ENCODE measurements at regions not wholly inside any gene's neighbourhood (a gene's known extent, or its start where the extent isn't known, plus 50 kb on each side); places are given as distances from the start of the nearest gene placed in this dataset.

DNA sequence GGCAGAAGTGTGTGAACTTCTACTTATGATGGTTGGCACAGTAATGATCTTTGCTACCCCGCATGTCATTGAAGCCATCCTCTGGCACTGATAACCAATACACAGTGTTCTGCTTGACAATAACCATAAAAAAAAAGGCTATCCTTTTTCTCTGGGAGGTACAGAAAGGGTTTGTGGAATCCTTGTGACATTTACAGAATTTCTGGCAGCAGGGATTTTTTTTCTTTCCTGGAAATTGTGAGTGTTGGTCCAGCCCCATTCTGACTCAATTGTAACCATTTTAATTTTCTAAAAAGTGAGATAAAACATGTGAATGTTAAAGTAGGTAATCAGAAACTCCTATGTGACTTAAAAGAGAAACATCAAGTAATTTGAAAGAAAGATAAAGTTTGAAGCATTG lies 943.8 kb downstream of the TMTC2 start:
- Histone ChIP-seq H2AFZ (ENCODE audit: control insufficient read depth, low read length) (no peak overlapping the region), H3K4me3 (ENCODE audit: control insufficient read depth in 2 of 3, extremely low read depth in 1 of 3, insufficient read depth in 2 of 3, low read depth in 1 of 3, low read length in 3 of 3) (no peak overlapping the region), H3K4me2 (ENCODE audit: control insufficient read depth, extremely low read depth, insufficient read depth, low read depth, low read length) (no peak overlapping the region), H3K36me3 (ENCODE audit: control insufficient read depth in 2 of 2, extremely low read depth in 1 of 2, insufficient read depth in 2 of 2, low read length in 2 of 2) (no peaks in the 10 kb centered on the region), H3K9me3 (ENCODE audit: control insufficient read depth, low read depth, low read length) (no peaks in the 10 kb centered on the region), H3K9me1 (ENCODE audit: control insufficient read depth, extremely low read depth, insufficient read depth, low read length) (no peaks in the 10 kb centered on the region), H3K27me3 (ENCODE audit: control insufficient read depth, extremely low read depth, insufficient read depth, low read length) (no peaks in the 10 kb centered on the region), H3K4me1 (ENCODE audit: control insufficient read depth, extremely low read depth, insufficient read depth, low read length) (no peaks in the 10 kb centered on the region), H3K79me2 (ENCODE audit: control insufficient read depth, insufficient read depth, low read length) (no peaks in the 10 kb centered on the region), H3K27ac (ENCODE audit: control insufficient read depth, insufficient read depth, low read length) (no peak overlapping the region), H4K20me1 (ENCODE audit: control insufficient read depth, extremely low read depth, insufficient read depth, low read length) (no peaks in the 10 kb centered on the region), H3K9ac (ENCODE audit: control insufficient read depth, extremely low read depth, insufficient read depth, low read length) (no peak overlapping the region)
- TF ChIP-seq, protein P1, sequence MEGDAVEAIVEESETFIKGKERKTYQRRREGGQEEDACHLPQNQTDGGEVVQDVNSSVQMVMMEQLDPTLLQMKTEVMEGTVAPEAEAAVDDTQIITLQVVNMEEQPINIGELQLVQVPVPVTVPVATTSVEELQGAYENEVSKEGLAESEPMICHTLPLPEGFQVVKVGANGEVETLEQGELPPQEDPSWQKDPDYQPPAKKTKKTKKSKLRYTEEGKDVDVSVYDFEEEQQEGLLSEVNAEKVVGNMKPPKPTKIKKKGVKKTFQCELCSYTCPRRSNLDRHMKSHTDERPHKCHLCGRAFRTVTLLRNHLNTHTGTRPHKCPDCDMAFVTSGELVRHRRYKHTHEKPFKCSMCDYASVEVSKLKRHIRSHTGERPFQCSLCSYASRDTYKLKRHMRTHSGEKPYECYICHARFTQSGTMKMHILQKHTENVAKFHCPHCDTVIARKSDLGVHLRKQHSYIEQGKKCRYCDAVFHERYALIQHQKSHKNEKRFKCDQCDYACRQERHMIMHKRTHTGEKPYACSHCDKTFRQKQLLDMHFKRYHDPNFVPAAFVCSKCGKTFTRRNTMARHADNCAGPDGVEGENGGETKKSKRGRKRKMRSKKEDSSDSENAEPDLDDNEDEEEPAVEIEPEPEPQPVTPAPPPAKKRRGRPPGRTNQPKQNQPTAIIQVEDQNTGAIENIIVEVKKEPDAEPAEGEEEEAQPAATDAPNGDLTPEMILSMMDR (optimal IDR thresholded peaks at IDR 0.05 in 1 of 3, IDR thresholded peaks at IDR 0.05 in 1 of 3, conservative IDR thresholded peaks at IDR 0.05 in 1 of 3; ENCODE audit: extremely low read depth in 1 of 3, insufficient read depth in 2 of 3, low read length in 3 of 3): no peak
- no peak for TF ChIP-seq EZH2 (IDR thresholded peaks at IDR 0.05; ENCODE audit: low read length)
- DNase-seq (ENCODE audit: low read depth, low spot score): no peak
- dilution Hi-C loops (cut with MboI; ENCODE audit: extremely low pct_ligation_motif_present, low sequenced_read_pairs): no loop called here
- FAIRE-seq: no peak

DNA sequence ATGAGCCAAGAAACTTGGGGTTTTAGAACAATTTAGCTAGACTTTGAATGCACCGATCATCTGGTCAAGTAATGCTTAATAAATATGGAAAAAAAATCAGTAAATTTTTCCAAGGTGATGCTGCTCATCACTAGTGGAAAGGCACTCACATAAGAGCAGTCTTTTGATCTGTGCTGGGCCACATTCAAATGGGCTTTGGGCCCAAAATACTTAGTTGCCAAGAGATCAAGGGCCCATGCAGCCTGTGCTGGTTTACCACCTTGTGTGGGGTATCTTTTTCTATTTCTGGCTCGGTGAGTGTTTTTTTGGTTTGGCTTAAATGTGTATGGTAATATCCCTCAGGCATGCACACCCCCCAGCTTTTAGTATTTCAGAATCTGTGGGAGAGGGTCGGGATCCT lies 943.2 kb downstream of the TMTC2 start:
- no peak overlapping the region for H3K4me2 ChIP-seq (ENCODE audit: control insufficient read depth, extremely low read depth, insufficient read depth, low read depth, low read length)
- H2AFZ ChIP-seq (ENCODE audit: control insufficient read depth, low read length): no peak overlapping the region
- FAIRE-seq: no peak
- TF ChIP-seq, protein P1 (optimal IDR thresholded peaks at IDR 0.05 in 1 of 3, IDR thresholded peaks at IDR 0.05 in 1 of 3, conservative IDR thresholded peaks at IDR 0.05 in 1 of 3; ENCODE audit: extremely low read depth in 1 of 3, insufficient read depth in 2 of 3, low read length in 3 of 3): no peak
- H3K36me3 ChIP-seq (ENCODE audit: control insufficient read depth in 2 of 2, extremely low read depth in 1 of 2, insufficient read depth in 2 of 2, low read length in 2 of 2): no peaks in the 10 kb centered on the region
- H3K9me3 ChIP-seq (ENCODE audit: control insufficient read depth, low read depth, low read length): no peaks in the 10 kb centered on the region
- no peaks in the 10 kb centered on the region for H3K79me2 ChIP-seq (ENCODE audit: control insufficient read depth, insufficient read depth, low read length)
- dilution Hi-C loops (cut with MboI; ENCODE audit: extremely low pct_ligation_motif_present, low sequenced_read_pairs): no loop called here
- no peaks in the 10 kb centered on the region for H4K20me1 ChIP-seq (ENCODE audit: control insufficient read depth, extremely low read depth, insufficient read depth, low read length)
- H3K4me1 ChIP-seq (ENCODE audit: control insufficient read depth, extremely low read depth, insufficient read depth, low read length): no peaks in the 10 kb centered on the region
- no peak overlapping the region for H3K4me3 ChIP-seq (ENCODE audit: control insufficient read depth in 2 of 3, extremely low read depth in 1 of 3, insufficient read depth in 2 of 3, low read depth in 1 of 3, low read length in 3 of 3)
- no peak overlapping the region for H3K9ac ChIP-seq (ENCODE audit: control insufficient read depth, extremely low read depth, insufficient read depth, low read length)
- DNase-seq (ENCODE audit: low read depth, low spot score): no peak
- no peaks in the 10 kb centered on the region for H3K9me1 ChIP-seq (ENCODE audit: control insufficient read depth, extremely low read depth, insufficient read depth, low read length)
- no peaks in the 10 kb centered on the region for H3K27me3 ChIP-seq (ENCODE audit: control insufficient read depth, extremely low read depth, insufficient read depth, low read length)
- H3K27ac ChIP-seq (ENCODE audit: control insufficient read depth, insufficient read depth, low read length): no peak overlapping the region

All from keratinocyte (primary cell).